ENCODE measurements at regions not wholly inside any gene's neighbourhood (a gene's known extent, or its start where the extent isn't known, plus 50 kb on each side); places are given as distances from the start of the nearest gene placed in this dataset.

DNA sequence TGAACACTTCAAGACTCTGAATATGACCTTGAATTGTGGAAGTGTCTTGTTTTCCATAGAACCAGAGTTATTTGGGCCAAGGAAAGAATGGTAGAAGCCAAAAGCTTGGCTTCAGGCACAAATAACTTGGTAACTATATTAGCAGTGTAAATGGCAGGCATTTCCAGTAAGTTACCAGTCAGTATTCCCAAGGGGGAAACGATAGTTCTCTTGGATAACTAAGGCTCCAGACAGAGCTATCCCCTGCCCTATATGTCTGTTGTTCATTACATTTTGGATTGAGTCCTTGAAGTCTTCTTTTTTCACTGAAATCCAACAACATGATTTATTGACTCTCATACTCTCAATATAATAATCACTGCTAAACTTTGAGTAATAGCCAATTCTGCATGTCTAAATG is 364.1 kb downstream of the MAGEB5 start:
- Histone ChIP-seq H3K27ac (ENCODE audit: control insufficient read depth, insufficient read depth) (no peak overlapping the region), H2AFZ (ENCODE audit: control insufficient read depth, low read depth, low read length) (no peak overlapping the region), H3K4me2 (ENCODE audit: control insufficient read depth, insufficient read depth) (no peak overlapping the region), H4K20me1 (ENCODE audit: control insufficient read depth, insufficient read depth) (no peaks in the 10 kb centered on the region), H3K79me2 (ENCODE audit: control insufficient read depth, insufficient read depth, low read length) (no peaks in the 10 kb centered on the region), H3K36me3 (ENCODE audit: control insufficient read depth in 2 of 2, insufficient read depth in 2 of 2, low read length in 1 of 2) (no peaks in the 10 kb centered on the region), H3K4me1 (ENCODE audit: control insufficient read depth, insufficient read depth, low read length) (no peaks in the 10 kb centered on the region), H3K9ac (ENCODE audit: control insufficient read depth, insufficient read depth, low read length) (no peak overlapping the region), H3K9me3 (replicated peaks; ENCODE audit: control insufficient read depth, insufficient read depth, low read length) (no peaks in the 10 kb centered on the region), H3K4me3 (no peak overlapping the region), H3K27me3 (replicated peaks in 1 of 2; ENCODE audit: control insufficient read depth in 2 of 2, insufficient read depth in 2 of 2, low read length in 1 of 2) (no peaks in the 10 kb centered on the region)
- ChIA-PET RAD21 (ENCODE audit: unreplicated experiment) (no interaction called here), SMC1A (ENCODE audit: uncharacterized antibody, unreplicated experiment) (no interaction called here), CTCF (no interaction called here), POLR2A (no interaction called here)
- 0% methylated on average over 1 of the region's 1 CpG for WGBS (ENCODE audit: insufficient coverage, insufficient replicate concordance, low lambda C conversion rate, missing lambda C conversion rate)
- intact Hi-C loops (cut with micrococcal nuclease; ENCODE audit: unreplicated experiment), result no loop called here
- in situ Hi-C loops (cut with MboI), result no loop called here
- ATAC-seq (no peak), DNase-seq (ENCODE audit: low read depth, low spot score) (no peak), FAIRE-seq (no peak)
- TF ChIP-seq TAF1 (IDR thresholded peaks at IDR 0.05; ENCODE audit: borderline replicate concordance, low read depth, low read length), result no peak
- no peak for TF ChIP-seq RELA (IDR thresholded peaks at IDR 0.05; ENCODE audit: borderline replicate concordance, partially characterized antibody)
- TF ChIP-seq CHD4 (IDR thresholded peaks at IDR 0.05), result no peak
- no peak for TF ChIP-seq RB1 (IDR thresholded peaks at IDR 0.05; ENCODE audit: borderline replicate concordance)
- TF ChIP-seq SREBF1 (IDR thresholded peaks at IDR 0.05; ENCODE audit: low read length), result no peak
- no peak for TF ChIP-seq NFYB (IDR thresholded peaks at IDR 0.05; ENCODE audit: insufficient read depth, low read depth, low read length)
- no peak for TF ChIP-seq FOS (IDR thresholded peaks at IDR 0.05; ENCODE audit: borderline replicate concordance, extremely low read depth, insufficient read length)
- no peak for TF ChIP-seq ZNF207 (IDR thresholded peaks at IDR 0.05; ENCODE audit: borderline replicate concordance)
- TF ChIP-seq NR2C1 (IDR thresholded peaks at IDR 0.05), result no peak
- no peak for TF ChIP-seq NFYA (IDR thresholded peaks at IDR 0.05; ENCODE audit: borderline replicate concordance, low read depth, low read length)
- TF ChIP-seq GABPA (IDR thresholded peaks at IDR 0.05; ENCODE audit: low read depth), result no peak
- no peak for TF ChIP-seq SIX5 (IDR thresholded peaks at IDR 0.05; ENCODE audit: low read depth, low read length, severe bottlenecking)
- TF ChIP-seq E4F1 (IDR thresholded peaks at IDR 0.05; ENCODE audit: borderline replicate concordance, partially characterized antibody), result no peak
- TF ChIP-seq, protein P1, sequence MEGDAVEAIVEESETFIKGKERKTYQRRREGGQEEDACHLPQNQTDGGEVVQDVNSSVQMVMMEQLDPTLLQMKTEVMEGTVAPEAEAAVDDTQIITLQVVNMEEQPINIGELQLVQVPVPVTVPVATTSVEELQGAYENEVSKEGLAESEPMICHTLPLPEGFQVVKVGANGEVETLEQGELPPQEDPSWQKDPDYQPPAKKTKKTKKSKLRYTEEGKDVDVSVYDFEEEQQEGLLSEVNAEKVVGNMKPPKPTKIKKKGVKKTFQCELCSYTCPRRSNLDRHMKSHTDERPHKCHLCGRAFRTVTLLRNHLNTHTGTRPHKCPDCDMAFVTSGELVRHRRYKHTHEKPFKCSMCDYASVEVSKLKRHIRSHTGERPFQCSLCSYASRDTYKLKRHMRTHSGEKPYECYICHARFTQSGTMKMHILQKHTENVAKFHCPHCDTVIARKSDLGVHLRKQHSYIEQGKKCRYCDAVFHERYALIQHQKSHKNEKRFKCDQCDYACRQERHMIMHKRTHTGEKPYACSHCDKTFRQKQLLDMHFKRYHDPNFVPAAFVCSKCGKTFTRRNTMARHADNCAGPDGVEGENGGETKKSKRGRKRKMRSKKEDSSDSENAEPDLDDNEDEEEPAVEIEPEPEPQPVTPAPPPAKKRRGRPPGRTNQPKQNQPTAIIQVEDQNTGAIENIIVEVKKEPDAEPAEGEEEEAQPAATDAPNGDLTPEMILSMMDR (IDR thresholded peaks at IDR 0.05 in 2 of 3, conservative IDR thresholded peaks at IDR 0.05 in 1 of 3; ENCODE audit: control insufficient read depth in 2 of 3, extremely low read depth in 1 of 3, insufficient read depth in 1 of 3, low read depth in 3 of 3, low read length in 3 of 3), result no peak
- no peak for TF ChIP-seq HDGF (IDR thresholded peaks at IDR 0.05)
- no peak for TF ChIP-seq ATF7 (IDR thresholded peaks at IDR 0.05; ENCODE audit: low read depth)
- TF ChIP-seq ETV6 (conservative IDR thresholded peaks at IDR 0.05 in 1 of 2, IDR thresholded peaks at IDR 0.05 in 1 of 2; ENCODE audit: borderline replicate concordance in 1 of 2, low read depth in 1 of 2), result no peak
- no peak for TF ChIP-seq PAX5 (IDR thresholded peaks at IDR 0.05; ENCODE audit: borderline replicate concordance, low read depth, low read length)
- no TSS peak for BruUV-seq (replicated peaks)

All from GM12878 (cell line).